Gastroesophageal sphincter (tissue), 3 donors: ENCODE measurements at regions not wholly inside any gene's neighbourhood (a gene's known extent, or its start where the extent isn't known, plus 50 kb on each side); places are given as distances from the start of the nearest gene placed in this dataset.

ENCODE experiments used
- CTCF ChIP-seq, 4 experiments: fragments of 200-600 bp in 2 of 4; fragments of 450-650 bp in 2 of 4; sonication (generic) in 1 of 4; IDR thresholded peaks; one replicate each; pipeline ENCODE4 v1.5.1; 2017 to 2019; ENCODE audit warnings: antibody characterized with exemption in 4 of 4, mild to moderate bottlenecking in 2 of 4, moderate library complexity in 2 of 4
- EP300 ChIP-seq: sonication (generic); formaldehyde crosslinking; IDR thresholded peaks from one replicate; pipeline ENCODE4 v1.6.1; 2017; ENCODE audit warnings: antibody characterized with exemption, mild to moderate bottlenecking
- POLR2A ChIP-seq, 2 donors: fragments of 450-650 bp; IDR thresholded peaks; one replicate each; pipeline ENCODE4 v1.6.1; 2017; ENCODE audit warnings: antibody characterized with exemption in 2 of 2, mild to moderate bottlenecking in 2 of 2, moderate library complexity in 1 of 2

GRCh38 chr13:68714292-68714691, 1393.3 kb upstream of the ATXN8OS start:
- no peak for TF ChIP-seq CTCF (IDR thresholded peaks at IDR 0.05)
- TF ChIP-seq POLR2A (IDR thresholded peaks at IDR 0.05) = no peak
- no peak for TF ChIP-seq EP300
